ENCODE measurements at regions not wholly inside any gene's neighbourhood (a gene's known extent, or its start where the extent isn't known, plus 50 kb on each side); places are given as distances from the start of the nearest gene placed in this dataset.
"Not testable (repeated sequence)": the region's sequence is repeated elsewhere in the genome, so short reads cannot be mapped to it uniquely, and the experiment has no call there.

GRCh38 chr2:34789169-34789568 is 1190.1 kb upstream of the FAM98A start:
- no peak for TF ChIP-seq CTCF (conservative IDR thresholded peaks at IDR 0.05; ENCODE audit: low read depth, low read length)
- DNase-seq (ENCODE audit: low read depth), result no peak
- H3K4me3 ChIP-seq (ENCODE audit: low read depth, low read length), result no peak overlapping the region

GRCh38 chr2:34787341-34787740 is 1188.2 kb upstream of the FAM98A start:
- no peak overlapping the region for H3K4me3 ChIP-seq (ENCODE audit: low read depth, low read length)
- DNase-seq (ENCODE audit: low read depth), result no peak
- no peak for TF ChIP-seq CTCF (conservative IDR thresholded peaks at IDR 0.05; ENCODE audit: low read depth, low read length)

- no peak for TF ChIP-seq CTCF (conservative IDR thresholded peaks at IDR 0.05; ENCODE audit: low read depth, low read length)
- H3K4me3 ChIP-seq (ENCODE audit: low read depth, low read length), result no peak overlapping the region
- DNase-seq (ENCODE audit: low read depth), result no peak
Observed at GRCh38 chr2:34785206-34785785, 1186.2 kb upstream of the FAM98A start.

GRCh38 chr2:34784701-34785100 is 1185.6 kb upstream of the FAM98A start:
- DNase-seq (ENCODE audit: low read depth), result no peak
- no peak overlapping the region for H3K4me3 ChIP-seq (ENCODE audit: low read depth, low read length)
- no peak for TF ChIP-seq CTCF (conservative IDR thresholded peaks at IDR 0.05; ENCODE audit: low read depth, low read length)

- not testable (repeated sequence) for DNase-seq (ENCODE audit: low read depth); H3K4me3 ChIP-seq (ENCODE audit: low read depth, low read length)
Observed at GRCh38 chr2:34750742-34751141, 1151.6 kb upstream of the FAM98A start.

GRCh38 chr2:34747643-34748042 is 1148.5 kb upstream of the FAM98A start:
- no peak overlapping the region for H3K4me3 ChIP-seq (ENCODE audit: low read depth, low read length)
- peak; percentile 54 for DNase-seq (ENCODE audit: low read depth)
- no peak for TF ChIP-seq CTCF (conservative IDR thresholded peaks at IDR 0.05; ENCODE audit: low read depth, low read length)

- TF ChIP-seq CTCF (conservative IDR thresholded peaks at IDR 0.05; ENCODE audit: low read depth, low read length), result peak; percentile 65
- no peak overlapping the region for H3K4me3 ChIP-seq (ENCODE audit: low read depth, low read length)
- DNase-seq (ENCODE audit: low read depth), result no peak
Observed at GRCh38 chr2:34738691-34739090, 1139.6 kb upstream of the FAM98A start.
